AG20443 (cell line): ENCODE measurements at regions not wholly inside any gene's neighbourhood (a gene's known extent, or its start where the extent isn't known, plus 50 kb on each side); places are given as distances from the start of the nearest gene placed in this dataset.

Experiments used
- DNase-seq: peaks from one replicate; pipeline ENCODE4 v3.0.0; 2012; ENCODE audit warnings: low spot score, mixed read lengths

GRCh38 chr12:3961591-3961990 is 88.4 kb upstream of the PARP11 start:
- no peak for DNase-seq

- DNase-seq: no peak
Measured at GRCh38 chr12:3959799-3960560, 86.8 kb upstream of the PARP11 start.

GRCh38 chr12:3958534-3958933 is 85.3 kb upstream of the PARP11 start:
- no peak for DNase-seq

GRCh38 chr12:3951380-3952135 is 78.4 kb upstream of the PARP11 start:
- no peak for DNase-seq

GRCh38 chr12:3950714-3951320 is 77.6 kb upstream of the PARP11 start:
- no peak for DNase-seq

GRCh38 chr12:3947781-3948180 is 74.6 kb upstream of the PARP11 start:
- no peak for DNase-seq

- DNase-seq: no peak
Measured at GRCh38 chr12:3945671-3946070, 72.5 kb upstream of the PARP11 start.

- no peak for DNase-seq
Measured at GRCh38 chr12:3944620-3945019, 71.4 kb upstream of the PARP11 start.

GRCh38 chr12:3938042-3938544 is 64.9 kb upstream of the PARP11 start:
- no peak for DNase-seq

- no peak for DNase-seq
Measured at GRCh38 chr12:3935078-3935477, 61.9 kb upstream of the PARP11 start.

- DNase-seq: no peak
Measured at GRCh38 chr12:3933819-3934192, 60.6 kb upstream of the PARP11 start.

GRCh38 chr12:3933074-3933818 is 60.0 kb upstream of the PARP11 start:
- no peak for DNase-seq

GRCh38 chr12:3931776-3932175 is 58.6 kb upstream of the PARP11 start:
- no peak for DNase-seq

GRCh38 chr12:3931206-3931605 is 58.0 kb upstream of the PARP11 start:
- no peak for DNase-seq

- no peak for DNase-seq
Measured at GRCh38 chr12:3929875-3930615, 56.8 kb upstream of the PARP11 start.

GRCh38 chr12:3928538-3929184 is 55.5 kb upstream of the PARP11 start:
- no peak for DNase-seq

- no peak for DNase-seq
Measured at GRCh38 chr12:3925621-3926020, 52.4 kb upstream of the PARP11 start.

GRCh38 chr12:3924761-3925160 is 51.6 kb upstream of the PARP11 start:
- no peak for DNase-seq

GRCh38 chr12:3923021-3923420 is 49.8 kb upstream of the PARP11 start:
- no peak for DNase-seq
